NCI-H774 (cell line): ENCODE measurements at regions not wholly inside any gene's neighbourhood (a gene's known extent, or its start where the extent isn't known, plus 50 kb on each side); places are given as distances from the start of the nearest gene placed in this dataset.

Experiments
- DNase-seq: peaks from one replicate; lab custom pipeline; 2025; lab: John Stamatoyannopoulos, UW

- no peak for DNase-seq
These were observed 111.2 kb upstream of the TOP3B start for GRCh38 chr22:22093743-22094142.

GRCh38 chr22:22092974-22093373, 110.4 kb upstream of the TOP3B start:
- no peak for DNase-seq

- no peak for DNase-seq
These were observed 109.5 kb upstream of the TOP3B start for GRCh38 chr22:22092101-22092500.

GRCh38 chr22:22091400-22091878, 108.9 kb upstream of the TOP3B start:
- no peak for DNase-seq

GRCh38 chr22:22090650-22091399, 108.2 kb upstream of the TOP3B start:
- DNase-seq, result no peak

- DNase-seq, result no peak
These were observed 107.1 kb upstream of the TOP3B start for GRCh38 chr22:22089459-22090308.

- no peak for DNase-seq
These were observed 106.3 kb upstream of the TOP3B start for GRCh38 chr22:22088658-22089458.

- DNase-seq, result no peak
These were observed 105.5 kb upstream of the TOP3B start for GRCh38 chr22:22087854-22088657.

GRCh38 chr22:22086501-22087158, 104.0 kb upstream of the TOP3B start:
- DNase-seq, result no peak

GRCh38 chr22:22085702-22086500, 103.3 kb upstream of the TOP3B start:
- no peak for DNase-seq

- DNase-seq, result no peak
These were observed 101.6 kb upstream of the TOP3B start for GRCh38 chr22:22084089-22084711.

- no peak for DNase-seq
These were observed 100.4 kb upstream of the TOP3B start for GRCh38 chr22:22082960-22083359.

GRCh38 chr22:22082229-22082835, 99.7 kb upstream of the TOP3B start:
- no peak for DNase-seq

GRCh38 chr22:22080270-22080669, 97.7 kb upstream of the TOP3B start:
- DNase-seq, result no peak

- no peak for DNase-seq
These were observed 97.0 kb upstream of the TOP3B start for GRCh38 chr22:22079404-22080148.

GRCh38 chr22:22078329-22078728, 95.7 kb upstream of the TOP3B start:
- DNase-seq, result no peak

- DNase-seq, result no peak
These were observed 94.5 kb upstream of the TOP3B start for GRCh38 chr22:22076932-22077703.

- no peak for DNase-seq
These were observed 93.8 kb upstream of the TOP3B start for GRCh38 chr22:22076361-22076760.
